HT-29 (cell line): ENCODE measurements at regions not wholly inside any gene's neighbourhood (a gene's known extent, or its start where the extent isn't known, plus 50 kb on each side); places are given as distances from the start of the nearest gene placed in this dataset.

ENCODE experiments used
- DNase-seq: peaks from one replicate; pipeline ENCODE4 v3.0.0-alpha.2; 2015; ENCODE audit warnings: low spot score

- DNase-seq = no peak
These were observed 459.4 kb upstream of the AZI2 start for GRCh38 chr3:28808068-28808467.

- DNase-seq = no peak
These were observed 464.9 kb upstream of the RBMS3 start for GRCh38 chr3:28816017-28816416.

GRCh38 chr3:28824316-28824715 lies 456.6 kb upstream of the RBMS3 start:
- no peak for DNase-seq

GRCh38 chr3:28826840-28827239 lies 454.0 kb upstream of the RBMS3 start:
- DNase-seq = no peak

- DNase-seq = no peak
These were observed 445.6 kb upstream of the RBMS3 start for GRCh38 chr3:28835249-28835648.

- DNase-seq = no peak
These were observed 445.1 kb upstream of the RBMS3 start for GRCh38 chr3:28835751-28836150.

- DNase-seq = no peak
These were observed 444.7 kb upstream of the RBMS3 start for GRCh38 chr3:28836199-28836598.

GRCh38 chr3:28840976-28841376 lies 439.9 kb upstream of the RBMS3 start:
- DNase-seq = no peak

- DNase-seq = no peak
These were observed 439.4 kb upstream of the RBMS3 start for GRCh38 chr3:28841441-28841840.

- no peak for DNase-seq
These were observed 436.4 kb upstream of the RBMS3 start for GRCh38 chr3:28844298-28845005.

GRCh38 chr3:28845006-28845324 lies 435.9 kb upstream of the RBMS3 start:
- DNase-seq = no peak

GRCh38 chr3:28846971-28847478 lies 433.8 kb upstream of the RBMS3 start:
- no peak for DNase-seq

GRCh38 chr3:28847736-28848135 lies 433.1 kb upstream of the RBMS3 start:
- no peak for DNase-seq

GRCh38 chr3:28850186-28850585 lies 430.7 kb upstream of the RBMS3 start:
- DNase-seq = no peak

GRCh38 chr3:28853830-28854229 lies 427.0 kb upstream of the RBMS3 start:
- DNase-seq = no peak

GRCh38 chr3:28856796-28857195 lies 424.1 kb upstream of the RBMS3 start:
- DNase-seq = no peak

- no peak for DNase-seq
These were observed 421.0 kb upstream of the RBMS3 start for GRCh38 chr3:28859897-28860296.

- no peak for DNase-seq
These were observed 420.6 kb upstream of the RBMS3 start for GRCh38 chr3:28860307-28860706.

GRCh38 chr3:28863186-28863585 lies 417.7 kb upstream of the RBMS3 start:
- DNase-seq = no peak

GRCh38 chr3:28867836-28868235 lies 413.0 kb upstream of the RBMS3 start:
- DNase-seq = no peak

GRCh38 chr3:28868897-28869296 lies 412.0 kb upstream of the RBMS3 start:
- DNase-seq = no peak

GRCh38 chr3:28877912-28878311 lies 403.0 kb upstream of the RBMS3 start:
- no peak for DNase-seq

GRCh38 chr3:28890373-28890772 lies 390.5 kb upstream of the RBMS3 start:
- no peak for DNase-seq

GRCh38 chr3:28891485-28891884 lies 389.4 kb upstream of the RBMS3 start:
- no peak for DNase-seq
